WTC11 (cell line): ENCODE measurements at regions not wholly inside any gene's neighbourhood (a gene's known extent, or its start where the extent isn't known, plus 50 kb on each side); places are given as distances from the start of the nearest gene placed in this dataset.

Source experiments
- ATAC-seq: fragments of 200-7000 bp; cut with Tn5 transposase; 2 replicates; pipeline ENCODE4 v1.10.0; 2021; ENCODE audit warnings: mild to moderate bottlenecking, moderate library complexity
- CTCF ChIA-PET: fragments of 300-600 bp; sonication (Branson Sonifier 250); formaldehyde crosslinking; loops from one replicate; lab custom pipeline; 2021; ENCODE audit warnings: antibody characterized with exemption; lab: Charles Lee
- POLR2A ChIA-PET: fragments of 350-600 bp; sonication (Branson Sonifier 250); formaldehyde crosslinking; loops from one replicate; lab custom pipeline; 2021; ENCODE audit warnings: antibody characterized with exemption; lab: Charles Lee
- DNase-seq: peaks from one replicate; pipeline ENCODE4 v3.0.0; 2021; ENCODE audit warnings: low spot score
- H3K27ac Mint-ChIP-seq: 2 replicates; pipeline ENCODE4 v1.8.0; 2021; ENCODE audit warnings: mixed read lengths
- H3K27me3 Mint-ChIP-seq: 2 replicates; pipeline ENCODE4 v1.8.0; 2021; ENCODE audit warnings: low read depth, mild to moderate bottlenecking, moderate library complexity, mixed read lengths
- H3K36me3 Mint-ChIP-seq: 2 replicates; pipeline ENCODE4 v1.8.0; 2021; ENCODE audit warnings: mixed read lengths
- H3K4me1 Mint-ChIP-seq: 2 replicates; pipeline ENCODE4 v1.8.0; 2022; ENCODE audit warnings: mixed read lengths
- H3K4me3 Mint-ChIP-seq: 2 replicates; pipeline ENCODE4 v1.8.0; 2021; ENCODE audit warnings: mild to moderate bottlenecking, moderate library complexity, mixed read lengths
- H3K9me3 Mint-ChIP-seq: 2 replicates; pipeline ENCODE4 v1.8.0; 2021; ENCODE audit warnings: mixed read lengths
- CBFB ChIP-seq: sonication (generic); formaldehyde crosslinking; IDR thresholded peaks from 2 replicates; pipeline ENCODE4 v1.8.1; 2022; ENCODE audit warnings: mild to moderate bottlenecking, low read depth, missing genetic modification reagents
- E2F1 ChIP-seq: sonication (generic); formaldehyde crosslinking; IDR thresholded peaks from 2 replicates; pipeline ENCODE4 v1.8.0; 2022; ENCODE audit warnings: mild to moderate bottlenecking, missing genetic modification reagents
- ETV6 ChIP-seq: sonication (generic); formaldehyde crosslinking; IDR thresholded peaks from 2 replicates; pipeline ENCODE4 v1.8.1; 2022; ENCODE audit warnings: mild to moderate bottlenecking, missing genetic modification reagents
- FOXK1 ChIP-seq: sonication (generic); formaldehyde crosslinking; IDR thresholded peaks from 2 replicates; pipeline ENCODE4 v1.8.0; 2022; ENCODE audit warnings: mild to moderate bottlenecking, moderate library complexity, missing genetic modification reagents
- MXD4 ChIP-seq: fragments of 250-450 bp; sonication (Bioruptor Pico); IDR thresholded peaks from 2 replicates; pipeline ENCODE4 v1.8.0; 2021; ENCODE audit warnings: mild to moderate bottlenecking, moderate library complexity, borderline replicate concordance
- NFATC4 ChIP-seq: fragments of 250-450 bp; sonication (Bioruptor Pico); IDR thresholded peaks from 2 replicates; pipeline ENCODE4 v1.9.0; 2021; ENCODE audit warnings: mild to moderate bottlenecking
- NFE2L1 ChIP-seq: sonication (generic); formaldehyde crosslinking; IDR thresholded peaks from 2 replicates; pipeline ENCODE4 v1.8.1; 2023; ENCODE audit warnings: missing genetic modification reagents
- NFYB ChIP-seq: sonication (generic); formaldehyde crosslinking; conservative IDR thresholded peaks from 2 replicates; pipeline ENCODE4 v1.8.0; 2022; ENCODE audit warnings: low read depth, missing genetic modification reagents
- NR3C1 ChIP-seq: sonication (generic); formaldehyde crosslinking; conservative IDR thresholded peaks from 2 replicates; pipeline ENCODE4 v1.8.1; 2023; ENCODE audit warnings: low read depth, mild to moderate bottlenecking, missing genetic modification reagents
- ZNF121 ChIP-seq: sonication (generic); formaldehyde crosslinking; IDR thresholded peaks from 2 replicates; pipeline ENCODE4 v1.8.0; 2023; ENCODE audit warnings: missing genetic modification reagents
- ZNF232 ChIP-seq: sonication (generic); formaldehyde crosslinking; IDR thresholded peaks from 2 replicates; pipeline ENCODE4 v1.8.0; 2022; ENCODE audit warnings: mild to moderate bottlenecking, missing genetic modification reagents
- ZNF532 ChIP-seq: fragments of 250-450 bp; sonication (Bioruptor Pico); IDR thresholded peaks from 2 replicates; pipeline ENCODE4 v1.9.0; 2021; ENCODE audit warnings: mild to moderate bottlenecking, borderline replicate concordance
- TF ChIP-seq, protein P1 (sequence below): sonication (generic); formaldehyde crosslinking; IDR thresholded peaks from 2 replicates; pipeline ENCODE4 v1.8.1; 2023; ENCODE audit warnings: mild to moderate bottlenecking, missing genetic modification reagents
- TF ChIP-seq, protein P2 (sequence below): fragments of 250-450 bp; sonication (Bioruptor Pico); IDR thresholded peaks from 2 replicates; pipeline ENCODE4 v1.8.0; 2021; ENCODE audit warnings: mild to moderate bottlenecking
- TF ChIP-seq, protein P3 (sequence below): sonication (generic); formaldehyde crosslinking; IDR thresholded peaks from 2 replicates; pipeline ENCODE4 v1.8.0; 2023; ENCODE audit warnings: mild to moderate bottlenecking, missing genetic modification reagents
- TF ChIP-seq, protein P4 (sequence below): fragments of 200-600 bp; IDR thresholded peaks from 2 replicates; pipeline ENCODE4 v1.8.0; 2022; ENCODE audit warnings: antibody characterized with exemption

DNA sequence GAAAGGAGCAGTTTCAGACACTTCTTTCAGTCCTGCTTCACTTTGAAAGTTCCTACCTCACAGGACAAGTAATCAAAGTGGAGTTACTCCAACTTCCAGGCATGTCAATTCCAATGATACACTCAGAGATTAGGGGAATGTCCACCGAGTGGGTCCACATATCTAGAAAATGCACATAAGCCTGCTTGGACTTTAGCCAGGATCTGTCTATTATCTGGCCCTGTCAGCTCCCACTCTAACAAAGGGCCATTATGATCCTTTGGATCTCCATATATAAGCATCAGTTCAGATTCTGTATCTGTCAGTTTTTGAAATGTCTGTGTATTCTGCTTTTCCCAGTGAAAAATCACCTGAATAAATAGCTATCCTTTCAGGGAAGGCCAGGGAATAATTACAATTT, 112.9 kb upstream of the ATXN7L3B start:
- no peaks in the 10 kb centered on the region for H3K36me3 Mint-ChIP-seq
- POLR2A ChIA-PET, result no interaction called here
- peaks cover 4% of the 10 kb centered on the region; the same call in 1 of the 2 replicates for H3K9me3 Mint-ChIP-seq
- TF ChIP-seq ZNF232 (CRISPR knock-in tag), result no peak
- TF ChIP-seq NFATC4 (CRISPR knock-in tag), result no peak
- TF ChIP-seq ETV6, result no peak
- TF ChIP-seq E2F1 (CRISPR knock-in tag), result no peak
- TF ChIP-seq, protein P1, sequence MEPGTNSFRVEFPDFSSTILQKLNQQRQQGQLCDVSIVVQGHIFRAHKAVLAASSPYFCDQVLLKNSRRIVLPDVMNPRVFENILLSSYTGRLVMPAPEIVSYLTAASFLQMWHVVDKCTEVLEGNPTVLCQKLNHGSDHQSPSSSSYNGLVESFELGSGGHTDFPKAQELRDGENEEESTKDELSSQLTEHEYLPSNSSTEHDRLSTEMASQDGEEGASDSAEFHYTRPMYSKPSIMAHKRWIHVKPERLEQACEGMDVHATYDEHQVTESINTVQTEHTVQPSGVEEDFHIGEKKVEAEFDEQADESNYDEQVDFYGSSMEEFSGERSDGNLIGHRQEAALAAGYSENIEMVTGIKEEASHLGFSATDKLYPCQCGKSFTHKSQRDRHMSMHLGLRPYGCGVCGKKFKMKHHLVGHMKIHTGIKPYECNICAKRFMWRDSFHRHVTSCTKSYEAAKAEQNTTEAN, result no peak
- no peak overlapping the region for H3K4me3 Mint-ChIP-seq
- no peak overlapping the region for H3K27ac Mint-ChIP-seq
- CTCF ChIA-PET, result no interaction called here
- DNase-seq, result no peak
- H3K27me3 Mint-ChIP-seq, result no peaks in the 10 kb centered on the region
- no peak for ATAC-seq
- no peaks in the 10 kb centered on the region for H3K4me1 Mint-ChIP-seq

- no peak for TF ChIP-seq ETV6
- TF ChIP-seq ZNF532, result no peak
- TF ChIP-seq, protein P2, sequence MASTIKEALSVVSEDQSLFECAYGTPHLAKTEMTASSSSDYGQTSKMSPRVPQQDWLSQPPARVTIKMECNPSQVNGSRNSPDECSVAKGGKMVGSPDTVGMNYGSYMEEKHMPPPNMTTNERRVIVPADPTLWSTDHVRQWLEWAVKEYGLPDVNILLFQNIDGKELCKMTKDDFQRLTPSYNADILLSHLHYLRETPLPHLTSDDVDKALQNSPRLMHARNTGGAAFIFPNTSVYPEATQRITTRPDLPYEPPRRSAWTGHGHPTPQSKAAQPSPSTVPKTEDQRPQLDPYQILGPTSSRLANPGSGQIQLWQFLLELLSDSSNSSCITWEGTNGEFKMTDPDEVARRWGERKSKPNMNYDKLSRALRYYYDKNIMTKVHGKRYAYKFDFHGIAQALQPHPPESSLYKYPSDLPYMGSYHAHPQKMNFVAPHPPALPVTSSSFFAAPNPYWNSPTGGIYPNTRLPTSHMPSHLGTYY (CRISPR knock-in tag), result no peak
- TF ChIP-seq, protein P3, sequence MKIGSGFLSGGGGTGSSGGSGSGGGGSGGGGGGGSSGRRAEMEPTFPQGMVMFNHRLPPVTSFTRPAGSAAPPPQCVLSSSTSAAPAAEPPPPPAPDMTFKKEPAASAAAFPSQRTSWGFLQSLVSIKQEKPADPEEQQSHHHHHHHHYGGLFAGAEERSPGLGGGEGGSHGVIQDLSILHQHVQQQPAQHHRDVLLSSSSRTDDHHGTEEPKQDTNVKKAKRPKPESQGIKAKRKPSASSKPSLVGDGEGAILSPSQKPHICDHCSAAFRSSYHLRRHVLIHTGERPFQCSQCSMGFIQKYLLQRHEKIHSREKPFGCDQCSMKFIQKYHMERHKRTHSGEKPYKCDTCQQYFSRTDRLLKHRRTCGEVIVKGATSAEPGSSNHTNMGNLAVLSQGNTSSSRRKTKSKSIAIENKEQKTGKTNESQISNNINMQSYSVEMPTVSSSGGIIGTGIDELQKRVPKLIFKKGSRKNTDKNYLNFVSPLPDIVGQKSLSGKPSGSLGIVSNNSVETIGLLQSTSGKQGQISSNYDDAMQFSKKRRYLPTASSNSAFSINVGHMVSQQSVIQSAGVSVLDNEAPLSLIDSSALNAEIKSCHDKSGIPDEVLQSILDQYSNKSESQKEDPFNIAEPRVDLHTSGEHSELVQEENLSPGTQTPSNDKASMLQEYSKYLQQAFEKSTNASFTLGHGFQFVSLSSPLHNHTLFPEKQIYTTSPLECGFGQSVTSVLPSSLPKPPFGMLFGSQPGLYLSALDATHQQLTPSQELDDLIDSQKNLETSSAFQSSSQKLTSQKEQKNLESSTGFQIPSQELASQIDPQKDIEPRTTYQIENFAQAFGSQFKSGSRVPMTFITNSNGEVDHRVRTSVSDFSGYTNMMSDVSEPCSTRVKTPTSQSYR (CRISPR knock-in tag), result no peak
- TF ChIP-seq, protein P4, sequence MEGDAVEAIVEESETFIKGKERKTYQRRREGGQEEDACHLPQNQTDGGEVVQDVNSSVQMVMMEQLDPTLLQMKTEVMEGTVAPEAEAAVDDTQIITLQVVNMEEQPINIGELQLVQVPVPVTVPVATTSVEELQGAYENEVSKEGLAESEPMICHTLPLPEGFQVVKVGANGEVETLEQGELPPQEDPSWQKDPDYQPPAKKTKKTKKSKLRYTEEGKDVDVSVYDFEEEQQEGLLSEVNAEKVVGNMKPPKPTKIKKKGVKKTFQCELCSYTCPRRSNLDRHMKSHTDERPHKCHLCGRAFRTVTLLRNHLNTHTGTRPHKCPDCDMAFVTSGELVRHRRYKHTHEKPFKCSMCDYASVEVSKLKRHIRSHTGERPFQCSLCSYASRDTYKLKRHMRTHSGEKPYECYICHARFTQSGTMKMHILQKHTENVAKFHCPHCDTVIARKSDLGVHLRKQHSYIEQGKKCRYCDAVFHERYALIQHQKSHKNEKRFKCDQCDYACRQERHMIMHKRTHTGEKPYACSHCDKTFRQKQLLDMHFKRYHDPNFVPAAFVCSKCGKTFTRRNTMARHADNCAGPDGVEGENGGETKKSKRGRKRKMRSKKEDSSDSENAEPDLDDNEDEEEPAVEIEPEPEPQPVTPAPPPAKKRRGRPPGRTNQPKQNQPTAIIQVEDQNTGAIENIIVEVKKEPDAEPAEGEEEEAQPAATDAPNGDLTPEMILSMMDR, result no peak
- TF ChIP-seq CBFB, result no peak
- TF ChIP-seq ZNF121 (CRISPR knock-in tag), result no peak
- no peak for TF ChIP-seq FOXK1 (CRISPR knock-in tag)
- TF ChIP-seq NR3C1 (CRISPR knock-in tag), result no peak
- TF ChIP-seq NFYB, result no peak
- no peak for TF ChIP-seq NFE2L1 (CRISPR knock-in tag)
- TF ChIP-seq MXD4, result no peak
- no peak for DNase-seq
- no peak for ATAC-seq
- Mint-ChIP-seq H3K27me3 (no peaks in the 10 kb centered on the region), H3K9me3 (peaks cover 4% of the 10 kb centered on the region; the same call in 1 of the 2 replicates), H3K4me3 (no peak overlapping the region), H3K27ac (no peak overlapping the region), H3K36me3 (no peaks in the 10 kb centered on the region), H3K4me1 (no peaks in the 10 kb centered on the region)
- POLR2A ChIA-PET, result no interaction called here
- CTCF ChIA-PET, result interaction anchor here (0.7 kb wide), 1 partner anchor 11 kb away, joined by 3 read pairs; no protein-coding TSS in a partner anchor
Measured at GRCh38 chr12:74426091-74426490, 111.5 kb upstream of the ATXN7L3B start.
